DOHH2 (cell line): ENCODE measurements at regions not wholly inside any gene's neighbourhood (a gene's known extent, or its start where the extent isn't known, plus 50 kb on each side); places are given as distances from the start of the nearest gene placed in this dataset.
"Not testable (repeated sequence)": the region's sequence is repeated elsewhere in the genome, so short reads cannot be mapped to it uniquely, and the experiment has no call there.

Source experiments
- CTCF ChIP-seq: fragments of 200-600 bp; sonication (generic); IDR thresholded peaks from one replicate; pipeline ENCODE4 v1.5.1; 2014; ENCODE audit warnings: antibody characterized with exemption, mild to moderate bottlenecking, low read depth, low read length; ENCODE audit not compliant: poor library complexity, severe bottlenecking
- EZH2phosphoT487 ChIP-seq: fragments of 200-600 bp; sonication (generic); IDR thresholded peaks from 2 replicates; pipeline ENCODE4 v1.6.1; 2017; ENCODE audit warnings: borderline replicate concordance, mild to moderate bottlenecking, antibody characterized with exemption, low read length, moderate library complexity, mixed read lengths

DNA sequence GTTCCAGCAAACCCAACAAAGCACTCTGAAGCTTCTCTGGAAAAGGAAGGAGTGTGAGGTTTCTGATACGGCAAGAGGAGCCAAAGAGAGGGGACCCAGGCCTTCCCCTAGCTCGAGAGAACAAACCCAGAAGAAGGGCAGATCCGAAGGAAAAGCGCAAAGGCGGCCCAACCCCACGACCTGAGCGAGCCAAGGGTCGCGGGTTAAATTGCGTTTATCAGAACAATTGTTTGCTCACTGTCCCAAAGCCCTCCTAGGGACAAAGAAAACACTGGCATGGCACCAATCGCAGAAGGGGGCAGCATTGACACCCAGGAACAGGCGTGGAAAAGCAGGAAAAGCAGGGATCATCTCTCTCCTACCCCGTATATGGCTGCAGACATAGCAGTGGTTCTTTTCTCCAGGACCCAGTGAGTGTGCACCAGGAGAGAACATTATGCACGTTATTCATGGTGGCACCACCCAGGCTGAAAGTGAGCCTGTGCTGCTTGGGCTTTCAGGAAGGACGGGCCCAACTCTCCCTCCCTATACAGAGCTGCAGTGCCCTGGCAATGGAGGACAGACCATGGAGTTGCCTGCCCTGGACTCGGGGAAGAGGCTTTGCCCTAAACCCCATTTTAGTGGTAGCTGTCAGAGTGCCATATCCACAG, 167.0 kb downstream of the FAM72C start:
- not testable (repeated sequence) for TF ChIP-seq CTCF, EZH2phosphoT487
